Prostate gland (tissue), 2 donors: ENCODE measurements at regions not wholly inside any gene's neighbourhood (a gene's known extent, or its start where the extent isn't known, plus 50 kb on each side); places are given as distances from the start of the nearest gene placed in this dataset.

Experiments used
- DNase-seq: peaks from one replicate; pipeline ENCODE4 v3.0.0-alpha.2; 2019; ENCODE audit warnings: low spot score
- H3K27ac ChIP-seq, 2 donors: fragments of 200-600 bp; sonication (generic); 2 replicates each; pipeline ENCODE4 v1.5.1; 2017 to 2019
- H3K27me3 ChIP-seq: fragments of 200-600 bp; sonication (generic); replicated peaks from 2 replicates; pipeline ENCODE4 v1.5.1; 2019; ENCODE audit not compliant: insufficient read depth
- H3K36me3 ChIP-seq, 2 donors: fragments of 200-600 bp; sonication (generic); 1 replicate in 1 of 2; 2 replicates in 1 of 2; pipeline versions ENCODE4 v1.5.1 to v1.8.1; 2017 to 2019
- H3K4me1 ChIP-seq: fragments of 200-600 bp; sonication (generic); replicated peaks from 2 replicates; pipeline ENCODE4 v1.5.1; 2019
- H3K4me3 ChIP-seq, 2 donors: fragments of 200-600 bp; sonication (generic); 2 replicates each; pipeline ENCODE4 v1.5.1; 2017 to 2019
- H3K9me3 ChIP-seq: fragments of 200-600 bp; sonication (generic); 2 replicates; pipeline ENCODE4 v1.5.1; 2017
- CTCF ChIP-seq, 4 experiments: fragments of 200-600 bp in 2 of 4; fragments of 450-650 bp in 2 of 4; sonication (generic) in 2 of 4; IDR thresholded peaks; 1 replicate in 3 of 4; 2 replicates in 1 of 4; pipeline ENCODE4 v1.5.1; 2016 to 2019; ENCODE audit warnings: antibody characterized with exemption in 4 of 4, mild to moderate bottlenecking in 2 of 4, moderate library complexity in 2 of 4
- POLR2A ChIP-seq: fragments of 450-650 bp; IDR thresholded peaks from one replicate; pipeline ENCODE4 v1.6.1; 2016; ENCODE audit warnings: antibody characterized with exemption, mild to moderate bottlenecking
- POLR2AphosphoS5 ChIP-seq: sonication (generic); formaldehyde crosslinking; IDR thresholded peaks from one replicate; pipeline ENCODE4 v1.6.1; 2017; ENCODE audit warnings: antibody characterized with exemption
- WGBS: methylation state at CpG from one replicate; pipeline ENCODE4 v1.1.5; 2018; 5-methylcytosine and 5-hydroxymethylcytosine counted together
- intact Hi-C: fragments of 100-400 bp; cut with DNase I; formaldehyde crosslinking; loops from one replicate; pipeline ENCODE4 v1.14.2; 2022

GRCh38 chr3:63168179-63168578 is 109.9 kb upstream of the SYNPR start:
- Histone ChIP-seq H3K27me3 (no peaks in the 10 kb centered on the region), H3K4me1 (no peaks in the 10 kb centered on the region), H3K4me3 (no peak overlapping the region), H3K36me3 (no peaks in the 10 kb centered on the region), H3K9me3 (no peaks in the 10 kb centered on the region), H3K27ac (no peak overlapping the region)
- TF ChIP-seq POLR2AphosphoS5 (no peak), CTCF (IDR thresholded peaks at IDR 0.05) (no peak), POLR2A (no peak)
- intact Hi-C loops = no loop called here
- DNase-seq = no peak

GRCh38 chr3:63179862-63180522 is 98.1 kb upstream of the SYNPR start:
- TF ChIP-seq POLR2AphosphoS5 (no peak), CTCF (IDR thresholded peaks at IDR 0.05) (no peak), POLR2A (no peak)
- Histone ChIP-seq H3K27me3 (no peaks in the 10 kb centered on the region), H3K9me3 (no peaks in the 10 kb centered on the region), H3K4me3 (no peak overlapping the region), H3K36me3 (no peaks in the 10 kb centered on the region), H3K4me1 (no peaks in the 10 kb centered on the region), H3K27ac (no peak overlapping the region)
- 85% methylated on average over 4 of the region's 4 CpGs for WGBS
- intact Hi-C loops = no loop called here
- DNase-seq = no peak

- H3K27ac ChIP-seq = no peak overlapping the region
- intact Hi-C loops = loop anchor here (5.0 kb wide), 1 partner anchor 525 kb away; no protein-coding TSS in a partner anchor
Measured at GRCh38 chr3:63192248-63192647, 85.9 kb upstream of the SYNPR start.

DNA sequence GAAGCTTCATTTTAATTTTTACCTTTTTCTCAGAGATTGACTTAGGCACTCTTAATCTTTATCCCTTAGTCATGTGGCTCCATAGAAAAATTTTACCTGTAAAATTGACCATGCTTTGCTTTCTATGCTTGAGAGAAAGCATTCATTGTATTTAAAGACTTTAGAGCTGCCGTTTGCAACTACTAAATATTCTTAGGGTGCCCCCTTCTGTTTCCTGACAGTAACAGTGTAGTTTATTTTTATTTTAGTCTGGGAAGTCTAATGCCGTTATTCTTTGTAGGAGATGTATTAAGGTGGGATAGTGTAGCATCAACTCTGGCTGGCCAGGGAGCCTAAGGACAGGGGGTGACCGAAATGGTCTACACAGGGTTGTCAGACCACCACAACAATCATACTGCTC is 84.5 kb upstream of the SYNPR start:
- no peaks in the 10 kb centered on the region for H3K9me3 ChIP-seq
- WGBS = 11% methylated on average over 3 of the region's 3 CpGs
- H3K27me3 ChIP-seq = no peaks in the 10 kb centered on the region
- no peaks in the 10 kb centered on the region for H3K36me3 ChIP-seq
- H3K4me1 ChIP-seq = no peaks in the 10 kb centered on the region
- no peak overlapping the region for H3K4me3 ChIP-seq
- no peak overlapping the region for H3K27ac ChIP-seq
- no peak for DNase-seq
- intact Hi-C loops = loop anchor here (5.0 kb wide), 1 partner anchor 526 kb away; no protein-coding TSS in a partner anchor
- TF ChIP-seq POLR2A (no peak), POLR2AphosphoS5 (no peak), CTCF (IDR thresholded peaks at IDR 0.05) (peak in 2 of 4 experiments; percentile 14 to 47)

More at GRCh38 chr3:63192248-63192647, 85.9 kb upstream of the SYNPR start:
- DNase-seq = no peak
- Histone ChIP-seq H3K4me3 (no peak overlapping the region), H3K36me3 (no peaks in the 10 kb centered on the region), H3K9me3 (no peaks in the 10 kb centered on the region), H3K27me3 (no peaks in the 10 kb centered on the region), H3K4me1 (no peaks in the 10 kb centered on the region)
- WGBS = 41% methylated on average over 3 of the region's 3 CpGs
- TF ChIP-seq POLR2A = no peak
- no peak for TF ChIP-seq POLR2AphosphoS5
- TF ChIP-seq CTCF (IDR thresholded peaks at IDR 0.05) = no peak

DNA sequence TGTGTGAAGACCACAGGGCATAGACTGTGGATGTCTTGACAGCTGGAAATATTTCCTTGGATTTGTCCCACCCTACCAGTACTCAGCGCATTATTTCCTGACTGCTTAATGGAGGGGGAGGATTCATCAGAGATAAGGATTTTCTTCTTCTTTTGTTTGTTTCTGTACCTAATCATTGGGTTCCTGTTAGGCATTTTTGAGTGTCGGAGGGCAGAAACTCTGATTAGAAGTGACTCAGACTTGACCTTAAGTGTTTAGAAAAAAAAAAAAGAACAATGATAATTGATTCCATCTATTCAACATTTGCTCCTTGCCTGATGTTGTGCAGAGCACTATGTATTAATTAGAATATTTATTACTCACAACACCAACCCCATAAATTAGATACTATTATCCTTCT is 78.5 kb upstream of the SYNPR start:
- TF ChIP-seq CTCF (IDR thresholded peaks at IDR 0.05) = no peak
- TF ChIP-seq POLR2A = no peak
- TF ChIP-seq POLR2AphosphoS5 = no peak
- Histone ChIP-seq H3K27me3 (peaks cover 2% of the 10 kb centered on the region), H3K36me3 (no peaks in the 10 kb centered on the region), H3K4me1 (no peaks in the 10 kb centered on the region), H3K4me3 (no peak overlapping the region), H3K9me3 (no peaks in the 10 kb centered on the region), H3K27ac (no peak overlapping the region)
- DNase-seq = no peak
- intact Hi-C loops = loop anchor here (5.0 kb wide), 1 partner anchor 577 kb away; no protein-coding TSS in a partner anchor
- 73% methylated on average over 2 of the region's 2 CpGs for WGBS
